Iris pigment epithelial cell (primary cell): ENCODE measurements at regions not wholly inside any gene's neighbourhood (a gene's known extent, or its start where the extent isn't known, plus 50 kb on each side); places are given as distances from the start of the nearest gene placed in this dataset.

ENCODE experiments used
- DNase-seq: peaks from one replicate; pipeline ENCODE4 v3.0.0-alpha.2; 2011; ENCODE audit warnings: low read depth

DNA sequence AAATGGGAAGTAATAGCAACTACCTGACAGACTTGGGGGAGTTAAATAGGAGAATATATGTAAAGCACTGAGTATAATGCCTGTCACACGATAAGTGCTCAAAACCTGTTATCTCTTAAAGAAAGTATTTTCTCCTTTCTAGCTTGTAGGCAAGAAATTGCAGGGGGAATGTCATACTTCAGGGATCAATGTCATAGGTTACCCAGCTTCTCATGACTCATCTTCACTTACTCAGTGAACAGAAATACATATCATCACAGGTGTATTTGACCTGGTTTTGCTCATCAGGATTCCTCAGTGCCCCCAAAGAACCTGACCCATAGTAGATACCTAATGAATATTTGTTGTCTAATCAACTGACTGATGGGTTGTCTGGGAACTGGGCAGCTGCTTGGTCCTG, 285.0 kb upstream of the ATP2B1 start:
- DNase-seq, result no peak

DNA sequence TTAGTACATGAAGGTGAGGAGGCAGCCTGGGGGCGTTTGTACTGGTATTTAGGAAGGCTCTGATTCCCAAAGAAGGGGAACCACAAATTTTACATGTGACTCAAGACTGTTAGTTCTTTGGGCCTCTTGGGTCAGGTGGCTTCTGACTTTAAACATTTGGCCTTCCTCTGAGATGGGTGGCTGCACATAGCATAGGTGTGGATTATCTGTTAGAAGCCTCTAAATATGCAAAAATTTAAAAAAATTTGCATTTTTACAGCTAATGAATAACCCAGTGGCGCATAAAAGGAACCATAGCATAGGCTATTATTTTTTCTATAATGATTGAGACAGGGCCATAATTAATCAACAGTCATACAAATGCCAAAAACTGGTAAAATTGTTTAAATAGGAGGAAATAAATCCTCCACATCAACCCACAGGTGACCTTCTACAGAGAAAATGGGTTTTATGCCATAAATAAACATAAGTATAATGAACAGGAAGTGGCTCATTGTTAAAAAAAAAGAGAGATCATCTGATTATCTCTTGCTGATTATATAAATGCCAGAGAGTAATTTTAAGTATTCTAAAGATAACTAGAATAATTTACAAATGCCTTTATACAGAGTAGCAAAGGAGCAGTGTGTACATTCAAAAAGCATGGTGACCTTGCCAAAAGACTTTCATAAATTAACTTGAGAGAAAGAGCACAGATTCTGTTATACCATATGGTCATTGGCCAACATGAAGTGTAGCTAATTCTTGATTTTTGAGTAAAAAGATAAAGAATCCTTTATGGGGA, 284.2 kb upstream of the ATP2B1 start:
- DNase-seq, result no peak

DNA sequence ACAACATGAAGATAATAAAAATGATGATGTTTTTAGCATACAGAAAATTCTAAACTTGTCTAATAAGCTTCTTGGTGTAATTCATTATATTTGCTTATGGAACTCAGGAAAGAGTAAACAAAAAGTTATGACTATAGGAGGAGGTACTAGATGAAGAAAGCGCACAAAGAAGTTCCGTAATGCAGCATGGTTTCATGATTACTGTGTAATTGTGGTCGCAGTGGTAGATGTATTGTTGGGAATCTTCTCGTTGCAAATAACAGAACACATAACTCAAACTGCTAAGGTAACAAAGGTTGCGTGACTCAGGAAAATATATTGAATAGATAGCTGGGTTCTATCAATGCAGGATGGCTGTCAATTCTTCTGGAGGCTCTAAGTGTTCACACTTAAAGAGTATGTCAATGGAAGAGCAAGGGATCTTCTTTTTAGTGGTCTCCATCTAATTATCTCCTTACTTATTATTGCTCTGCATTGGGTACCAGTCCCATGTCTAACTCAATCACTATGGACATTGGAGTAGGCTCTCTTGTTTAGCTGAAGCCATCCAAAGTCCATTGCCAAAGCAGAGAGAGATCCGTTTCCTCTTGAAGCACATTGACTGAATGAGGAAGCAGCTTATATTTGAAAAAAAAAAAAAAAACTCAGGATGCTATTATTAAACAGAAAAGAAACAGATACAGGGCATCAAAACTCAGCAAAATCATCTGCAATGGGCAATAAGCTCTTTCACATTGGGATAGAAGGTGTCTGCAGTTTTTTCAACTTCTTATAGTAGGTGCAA, 283.4 kb upstream of the ATP2B1 start:
- DNase-seq, result no peak

DNA sequence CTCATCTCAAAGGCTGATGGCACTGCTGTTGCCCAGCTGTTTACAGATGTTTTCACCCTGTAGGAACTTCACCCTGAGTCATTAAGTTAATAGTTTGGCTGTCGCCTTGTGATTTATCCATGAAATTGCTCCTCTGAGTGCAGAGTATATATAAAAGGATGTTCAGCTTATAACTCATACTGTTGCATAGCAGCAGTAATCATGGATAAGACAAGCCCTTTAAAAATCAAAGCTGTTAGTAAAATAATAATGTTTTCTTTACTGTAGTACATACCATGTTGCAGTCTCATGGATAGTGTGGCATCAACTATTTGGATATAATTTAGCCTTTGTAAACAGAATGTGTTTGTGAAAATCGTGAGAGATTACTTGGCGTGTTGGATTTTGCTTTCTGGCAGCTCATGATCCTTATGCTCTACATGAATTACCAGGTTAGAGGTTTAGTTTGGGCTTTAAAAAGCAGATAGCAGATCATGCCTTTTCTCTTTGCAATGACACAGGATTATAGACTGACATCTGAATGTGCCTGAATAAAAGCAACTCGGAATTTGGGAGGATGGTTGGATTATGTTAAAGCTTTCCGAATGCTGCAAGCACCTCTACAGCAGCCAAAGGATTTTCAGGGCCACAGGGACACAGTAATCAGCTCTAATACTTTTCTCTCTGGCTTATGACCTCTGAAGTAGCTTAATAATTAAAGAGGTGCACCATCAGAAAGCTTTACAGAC, 279.7 kb upstream of the ATP2B1 start:
- no peak for DNase-seq

DNA sequence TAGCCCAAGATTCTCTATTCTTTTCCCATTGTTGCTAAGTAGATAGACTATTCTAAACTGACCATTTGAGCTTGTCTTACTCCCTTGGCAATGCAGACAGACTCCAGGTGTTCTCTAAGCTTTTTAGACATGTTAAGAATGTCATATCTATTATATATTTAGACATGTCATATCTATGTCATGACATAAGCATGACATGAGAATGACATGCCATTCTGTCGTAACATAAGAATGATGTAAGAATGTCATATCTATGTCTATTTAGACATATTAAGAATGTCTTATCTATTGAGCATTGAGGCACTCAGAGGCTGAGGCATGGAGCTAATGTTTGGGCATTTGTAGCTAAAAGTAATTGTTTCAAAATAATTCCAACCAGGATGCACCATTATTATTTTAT, 277.3 kb upstream of the ATP2B1 start:
- no peak for DNase-seq

DNA sequence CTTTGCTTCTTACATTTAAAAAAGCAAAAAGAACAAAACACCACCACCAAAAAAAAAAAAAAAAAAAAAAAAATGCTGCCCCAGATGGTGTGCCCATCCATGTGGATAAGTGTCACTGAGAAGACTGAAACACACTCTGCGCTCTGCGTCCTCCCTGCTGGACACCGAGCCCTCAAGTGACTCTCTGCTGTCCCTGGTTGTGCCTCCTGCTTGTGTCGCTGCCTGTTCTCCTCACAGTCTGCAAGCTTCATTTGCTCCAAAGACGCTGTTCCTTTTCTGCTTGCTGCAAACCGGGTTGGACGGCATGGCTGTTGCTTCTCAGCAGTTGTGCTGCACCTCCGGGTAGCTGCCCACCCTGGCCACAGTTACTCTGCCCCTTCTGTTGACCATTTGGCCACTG, 276.2 kb upstream of the ATP2B1 start:
- no peak for DNase-seq

DNA sequence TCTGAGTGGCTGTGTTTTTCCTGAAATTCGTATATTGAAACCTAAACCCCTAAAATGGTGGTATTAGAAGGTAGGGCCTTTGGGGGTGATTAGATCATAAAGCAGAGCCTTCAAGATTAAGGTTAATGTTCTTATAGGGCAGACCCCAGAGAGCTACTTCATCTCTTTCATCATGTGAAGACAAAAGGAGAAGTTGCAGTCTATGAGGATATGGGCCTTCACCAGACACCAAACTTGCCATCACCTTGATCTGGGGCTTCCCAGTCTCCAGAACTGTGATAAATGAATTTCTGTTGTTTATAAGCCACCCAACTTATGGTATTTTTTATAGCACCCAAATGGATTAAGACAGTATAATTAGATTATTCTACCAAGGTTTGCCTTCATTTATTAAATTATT, 275.0 kb upstream of the ATP2B1 start:
- DNase-seq, result no peak

DNA sequence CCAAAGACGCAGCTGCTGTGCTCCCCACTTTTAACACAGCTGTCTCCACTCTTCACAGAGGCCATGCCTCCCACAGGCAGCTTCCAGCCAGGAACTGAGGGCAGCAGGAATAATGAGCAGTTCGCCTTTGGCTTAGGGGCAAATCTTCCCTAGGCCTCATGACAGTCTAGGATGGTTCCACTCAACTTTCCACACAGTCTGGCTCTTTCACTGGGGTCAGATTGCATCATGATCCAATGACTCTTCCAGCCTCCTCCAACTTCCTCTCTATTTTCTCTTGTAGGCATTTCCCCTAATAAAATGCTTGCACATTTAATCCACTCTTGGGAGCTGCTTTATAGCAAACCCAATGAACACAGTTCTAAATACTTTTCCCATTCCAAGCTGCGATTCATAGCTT, 271.6 kb upstream of the ATP2B1 start:
- peak; percentile 59 for DNase-seq

DNA sequence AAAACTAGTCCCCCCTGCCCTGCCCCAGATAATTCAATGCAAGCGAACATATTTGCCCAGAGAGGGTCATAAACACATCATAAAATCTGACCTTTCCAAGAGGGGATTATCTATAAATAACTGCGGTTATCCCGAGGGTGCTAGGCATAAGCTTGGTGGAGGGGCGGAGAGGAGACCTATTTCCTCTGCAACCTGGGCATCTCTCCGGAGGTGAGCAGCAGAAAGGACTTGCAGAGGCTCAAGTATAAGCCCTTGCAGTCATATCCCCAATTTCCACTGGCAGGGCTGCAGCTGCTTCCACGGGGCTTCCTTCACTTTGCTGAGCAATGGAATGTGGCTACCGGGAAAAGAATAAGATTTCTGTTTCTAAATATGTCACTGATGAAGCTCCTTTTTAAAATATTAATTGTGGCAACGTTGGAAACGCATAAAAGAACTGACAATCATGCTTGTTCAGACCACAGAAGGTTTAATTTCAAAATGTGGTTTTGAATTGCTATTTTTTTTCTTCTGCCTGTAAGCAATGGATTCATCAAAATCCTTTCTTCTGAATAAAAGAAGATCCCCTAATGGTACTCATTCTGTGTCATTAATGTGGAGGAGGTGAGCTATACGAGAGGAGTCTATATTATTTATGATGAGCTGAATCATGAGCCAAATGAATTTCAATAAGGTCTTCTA, 268.9 kb upstream of the ATP2B1 start:
- DNase-seq, result no peak

DNA sequence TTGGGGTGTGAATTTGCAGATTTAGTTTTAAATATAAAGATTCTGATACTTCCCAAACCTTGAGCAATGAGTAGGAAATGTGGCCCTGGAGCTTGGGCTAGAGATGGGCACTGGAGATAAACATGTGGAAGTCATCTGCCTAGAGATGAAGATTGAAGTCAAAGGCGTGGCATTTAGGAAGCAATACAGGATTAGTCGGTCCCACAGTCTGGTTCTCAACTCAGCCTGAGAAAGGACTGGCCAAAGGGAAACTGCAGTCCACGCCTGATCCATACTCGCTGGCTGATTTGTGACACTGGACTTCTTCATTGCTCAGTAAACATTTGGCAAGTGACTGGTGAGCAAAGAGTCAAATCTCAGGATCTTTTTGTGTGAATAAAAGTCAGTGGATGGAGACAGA, 268.2 kb upstream of the ATP2B1 start:
- DNase-seq, result no peak

DNA sequence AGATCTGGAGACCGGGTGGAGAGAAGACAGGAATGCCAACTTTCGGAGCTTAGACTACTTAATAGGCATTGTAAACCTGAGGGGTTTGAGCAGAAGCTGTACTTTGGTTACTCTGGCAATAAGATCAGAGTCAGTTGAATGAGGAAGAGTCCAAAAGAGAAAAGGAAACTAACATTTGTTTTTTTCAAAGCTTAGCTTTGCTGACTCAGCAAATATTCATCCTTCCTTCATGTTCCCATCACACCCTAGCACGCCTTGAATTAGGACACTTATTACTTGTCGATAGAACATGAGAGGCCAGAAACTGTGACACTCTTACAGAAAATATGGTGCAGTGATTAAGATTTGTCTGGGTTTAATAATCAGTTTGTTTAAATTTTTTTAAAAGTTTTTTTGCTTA, 266.9 kb upstream of the ATP2B1 start:
- DNase-seq, result no peak

DNA sequence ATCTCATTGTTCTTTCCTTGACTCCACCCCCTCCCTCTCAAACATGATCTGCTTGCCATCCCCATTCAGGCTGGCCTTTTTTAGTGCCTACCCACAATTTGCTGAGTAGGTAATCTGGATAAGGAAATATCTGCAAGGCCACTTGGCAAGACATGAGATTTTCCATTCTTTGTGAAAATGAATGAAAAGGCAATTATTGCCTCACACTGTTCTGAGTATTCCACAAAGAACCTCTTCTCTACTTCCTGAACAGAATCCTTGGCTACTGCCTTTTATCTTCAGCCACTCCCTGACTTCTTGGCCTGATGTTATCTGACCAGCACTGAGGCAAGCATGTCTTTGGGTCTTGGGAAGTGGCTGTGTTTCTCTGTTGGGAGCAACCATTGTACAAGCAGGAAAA, 263.2 kb upstream of the ATP2B1 start:
- DNase-seq, result peak; percentile 50

DNA sequence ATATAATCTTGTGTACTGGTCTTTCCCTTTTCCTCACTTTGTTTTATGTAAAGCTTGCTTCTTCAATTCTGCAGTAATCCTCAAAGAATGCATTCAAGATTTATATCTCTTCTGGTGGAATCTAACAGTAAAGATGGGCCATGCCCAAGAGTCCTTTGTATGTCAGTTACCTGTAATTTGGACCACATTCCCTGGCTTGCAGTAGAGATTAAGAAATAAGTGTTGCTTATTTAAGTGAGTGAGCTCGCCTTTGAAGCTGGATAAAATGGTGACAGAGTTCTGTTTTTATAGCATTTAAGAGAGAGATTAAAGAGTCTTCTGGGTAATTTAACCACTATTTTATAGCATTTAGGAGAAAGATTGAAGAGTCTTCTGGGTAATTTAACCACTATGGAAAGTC, 262.1 kb upstream of the ATP2B1 start:
- no peak for DNase-seq

DNA sequence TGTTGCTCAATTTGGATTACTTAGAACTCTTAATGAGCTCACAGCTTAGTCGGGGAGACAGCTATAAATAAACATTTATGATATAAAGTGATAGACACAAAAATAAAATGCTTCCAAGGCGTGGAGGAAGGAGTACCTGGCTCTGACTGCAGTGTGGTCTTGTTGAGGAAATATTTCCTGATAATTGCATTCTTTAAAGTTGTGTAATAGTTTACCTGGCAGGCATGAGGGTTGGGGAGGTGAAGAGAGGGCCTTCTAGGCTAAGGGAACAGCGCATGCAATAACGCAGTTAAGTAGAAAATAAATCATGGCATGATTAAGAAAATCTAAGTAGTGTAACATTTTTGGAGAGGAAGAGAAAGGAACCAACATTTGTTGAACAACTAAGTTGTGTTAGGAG, 260.5 kb upstream of the ATP2B1 start:
- DNase-seq, result no peak

DNA sequence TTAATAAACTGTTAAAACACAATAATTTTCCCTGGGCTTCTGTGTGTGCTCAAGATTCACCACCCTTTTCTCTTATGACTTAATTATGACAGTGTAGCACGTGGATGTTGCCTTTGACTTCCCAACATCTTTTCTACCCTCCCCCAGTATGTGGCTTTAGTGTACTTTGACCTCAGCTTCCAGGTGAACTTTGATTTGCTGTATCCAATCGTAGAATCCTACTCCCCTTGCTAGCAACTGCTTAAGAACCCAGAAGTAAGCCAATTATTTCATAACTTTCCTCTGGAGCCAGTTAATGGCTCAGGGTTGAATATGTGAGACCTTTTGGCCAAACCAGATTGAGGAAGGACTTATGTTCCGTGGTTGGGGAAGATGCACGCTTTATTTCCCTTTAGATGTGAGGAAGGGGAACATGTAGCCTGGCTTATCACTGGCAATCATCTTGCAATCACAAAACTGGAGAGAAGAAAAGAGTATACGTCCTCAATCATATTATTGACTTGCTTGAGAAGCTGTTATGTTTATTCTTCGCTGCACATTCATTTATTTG, 259.6 kb upstream of the ATP2B1 start:
- no peak for DNase-seq

DNA sequence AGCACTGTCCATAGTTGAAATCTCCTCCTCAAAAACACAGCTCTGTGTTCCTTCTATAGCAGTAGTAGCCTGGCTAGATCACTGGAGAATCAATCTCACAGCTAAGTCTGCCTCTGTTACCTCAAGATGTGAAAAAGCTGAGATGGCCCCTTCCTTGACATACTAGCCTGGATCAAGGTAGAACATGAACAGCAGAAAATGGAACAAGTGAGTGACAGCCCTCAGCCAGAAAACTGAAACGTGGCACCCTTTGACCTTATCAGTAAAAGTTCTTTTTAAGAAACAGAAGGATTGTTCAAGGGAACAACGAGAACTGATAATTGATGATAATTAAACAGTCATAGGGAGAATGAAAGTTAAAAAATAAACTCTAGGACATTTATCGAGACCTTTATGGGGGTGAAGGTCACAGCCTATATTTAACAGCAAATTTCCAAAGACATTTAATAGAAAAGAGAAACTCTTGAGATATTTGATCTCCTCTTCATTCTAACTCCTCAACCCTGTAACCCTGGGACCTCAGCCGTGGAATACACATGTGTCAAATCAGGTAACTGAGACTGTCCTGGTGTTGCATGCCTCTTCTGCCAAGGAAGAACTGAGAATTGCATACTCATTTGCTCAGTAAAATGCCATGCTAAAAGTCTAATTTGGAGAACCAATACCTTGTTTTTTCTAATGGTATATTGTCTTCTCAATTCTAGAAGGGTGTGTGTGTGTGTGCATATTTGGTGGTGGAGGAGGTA, 258.0 kb upstream of the ATP2B1 start:
- DNase-seq, result no peak

DNA sequence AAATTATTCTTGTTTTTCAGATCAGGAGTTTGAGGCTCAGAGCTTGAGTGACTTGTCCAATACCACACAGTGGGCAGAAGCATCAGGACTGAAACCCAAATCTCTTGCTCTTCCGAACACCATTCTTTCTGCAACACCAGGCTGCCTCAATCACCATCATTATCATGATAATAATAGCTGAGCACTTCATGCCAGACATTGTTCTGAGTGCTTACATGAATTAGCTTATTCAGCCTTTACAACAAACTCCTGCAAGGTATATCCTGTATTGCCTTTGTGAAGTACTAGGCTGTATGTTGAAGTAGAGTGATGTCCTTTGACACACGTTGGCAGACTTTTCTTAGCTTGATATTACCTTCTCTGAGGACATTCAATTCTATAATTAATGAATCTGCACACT, 257.4 kb upstream of the ATP2B1 start:
- DNase-seq, result no peak

DNA sequence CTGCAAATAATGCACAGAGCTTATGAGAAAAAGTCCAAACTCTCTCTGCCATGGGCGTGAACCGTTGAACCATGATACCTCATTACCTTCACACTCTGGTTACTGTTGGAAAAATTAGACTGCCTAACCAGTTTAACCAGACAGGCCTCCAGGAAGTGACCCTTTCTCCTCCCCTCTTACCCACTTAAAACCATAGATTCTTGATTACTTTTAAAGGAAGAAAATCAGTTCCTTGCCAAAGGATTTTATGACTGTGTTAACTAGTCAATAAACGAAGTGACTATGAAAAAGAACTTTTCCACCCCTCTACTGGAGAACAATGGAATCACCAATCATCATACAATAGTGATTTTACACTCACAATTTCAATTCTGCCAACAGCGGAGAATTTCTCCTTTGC, 254.0 kb upstream of the ATP2B1 start:
- DNase-seq, result no peak

DNA sequence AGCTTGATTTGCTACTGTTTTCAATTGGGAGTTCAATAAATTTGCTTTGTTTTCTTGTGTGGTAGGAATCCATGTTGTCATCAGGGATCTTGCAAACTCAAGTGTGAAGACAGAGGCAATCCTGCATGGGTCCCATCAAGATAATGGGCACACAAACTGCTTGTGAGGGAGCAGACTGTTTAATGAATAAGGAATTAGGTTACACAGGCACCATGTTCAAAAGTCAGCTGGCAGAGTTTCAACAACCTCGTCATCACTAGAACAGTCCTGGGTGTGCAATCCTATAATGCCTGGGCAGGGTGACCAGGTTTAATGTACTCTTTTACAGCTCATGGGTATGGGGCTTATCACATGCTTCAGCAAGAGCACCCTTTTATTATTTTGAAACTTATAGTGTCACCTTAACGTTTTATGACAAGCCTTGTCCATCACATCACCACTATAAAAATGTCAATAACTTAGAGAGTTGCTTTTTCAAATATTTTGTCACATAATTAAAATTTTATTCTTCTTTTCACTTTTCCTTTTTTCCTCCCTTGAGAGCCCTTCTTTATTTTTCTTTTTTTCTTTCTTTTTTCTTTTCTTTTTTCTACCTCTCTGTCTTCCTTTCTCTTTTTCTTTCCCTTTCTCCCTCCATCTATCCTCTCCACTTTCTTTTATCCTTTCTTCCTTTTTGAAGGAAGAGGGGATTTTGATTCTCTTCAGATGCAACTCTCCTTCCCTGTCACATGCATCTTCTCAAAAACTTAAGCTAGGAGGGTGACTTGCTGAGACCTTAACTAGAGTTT, 252.2 kb upstream of the ATP2B1 start:
- DNase-seq, result peak; percentile 65

DNA sequence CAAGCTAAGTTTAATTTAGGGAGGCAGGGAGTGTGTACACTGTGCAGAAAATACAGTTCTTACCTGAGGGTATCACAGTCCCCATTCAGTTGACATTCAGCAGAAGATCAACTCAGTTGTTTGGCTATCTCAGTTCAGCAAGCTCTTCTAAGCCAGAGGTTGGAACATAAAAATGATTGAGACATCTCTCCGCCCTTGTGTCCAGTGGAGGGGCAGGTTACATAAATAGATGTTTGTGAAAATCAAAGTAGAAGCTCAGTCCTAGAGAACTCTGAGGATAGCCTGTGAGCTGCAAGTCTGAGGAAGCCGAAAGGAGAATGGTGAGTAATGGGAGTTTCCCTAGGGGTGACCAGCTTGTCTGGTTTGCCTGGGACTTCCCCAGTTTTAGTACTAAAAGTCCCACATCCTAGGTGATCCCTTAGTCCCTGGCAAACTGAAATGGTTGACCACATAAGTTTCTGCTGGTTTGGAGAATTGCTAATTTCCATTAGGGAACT, 251.4 kb upstream of the ATP2B1 start:
- DNase-seq, result peak; percentile 79
